Progenitor cell of endocrine pancreas (in vitro differentiated cells): ENCODE measurements at regions not wholly inside any gene's neighbourhood (a gene's known extent, or its start where the extent isn't known, plus 50 kb on each side); places are given as distances from the start of the nearest gene placed in this dataset.
"Not testable (repeated sequence)": the region's sequence is repeated elsewhere in the genome, so short reads cannot be mapped to it uniquely, and the experiment has no call there.

Source experiments
- DNase-seq: peaks from one replicate; pipeline ENCODE4 v3.0.0; 2021; ENCODE audit warnings: low spot score; ENCODE audit not compliant: unreplicated experiment
- H3K27ac Mint-ChIP-seq: 2 replicates; pipeline ENCODE4 v1.8.0; 2021; ENCODE audit warnings: mild to moderate bottlenecking, moderate library complexity, mixed read lengths
- H3K27me3 Mint-ChIP-seq: 2 replicates; pipeline ENCODE4 v1.8.0; 2021; ENCODE audit warnings: mixed read lengths
- H3K36me3 Mint-ChIP-seq: 2 replicates; pipeline ENCODE4 v1.8.0; 2022; ENCODE audit warnings: mixed read lengths; ENCODE audit not compliant: insufficient read depth
- H3K4me1 Mint-ChIP-seq: 2 replicates; pipeline ENCODE4 v1.8.0; 2021; ENCODE audit warnings: low read depth, mixed read lengths
- H3K4me3 Mint-ChIP-seq: 2 replicates; pipeline ENCODE4 v1.8.0; 2021; ENCODE audit warnings: low read depth, mild to moderate bottlenecking, moderate library complexity, mixed read lengths
- H3K9me3 Mint-ChIP-seq: 2 replicates; pipeline ENCODE4 v1.8.0; 2021; ENCODE audit warnings: low read depth, mixed read lengths
- CTCF ChIP-seq: fragments of 200-600 bp; sonication (generic); IDR thresholded peaks from one replicate; pipeline ENCODE4 v1.5.0; 2021; ENCODE audit warnings: antibody characterized with exemption, mild to moderate bottlenecking; ENCODE audit not compliant: unreplicated experiment

- Mint-ChIP-seq H3K27ac (no peak overlapping the region), H3K4me3 (no peak overlapping the region), H3K4me1 (no peaks in the 10 kb centered on the region), H3K9me3 (no peaks in the 10 kb centered on the region), H3K36me3 (no peaks in the 10 kb centered on the region), H3K27me3 (no peaks in the 10 kb centered on the region)
- DNase-seq, result no peak
- no peak for TF ChIP-seq CTCF
These were observed 370.2 kb upstream of the CHORDC1 start for GRCh38 chr11:90593099-90593498.

GRCh38 chr11:90590286-90590685 lies 367.4 kb upstream of the CHORDC1 start:
- no peaks in the 10 kb centered on the region for H3K9me3 Mint-ChIP-seq
- TF ChIP-seq CTCF, result no peak
- H3K27me3 Mint-ChIP-seq, result no peaks in the 10 kb centered on the region
- no peak for DNase-seq
- H3K27ac Mint-ChIP-seq, result no peak overlapping the region
- no peak overlapping the region for H3K4me3 Mint-ChIP-seq
- H3K36me3 Mint-ChIP-seq, result no peaks in the 10 kb centered on the region
- H3K4me1 Mint-ChIP-seq, result no peaks in the 10 kb centered on the region

GRCh38 chr11:90589735-90590134 lies 366.9 kb upstream of the CHORDC1 start:
- Mint-ChIP-seq H3K4me1 (no peaks in the 10 kb centered on the region), H3K27me3 (no peaks in the 10 kb centered on the region), H3K9me3 (no peaks in the 10 kb centered on the region), H3K4me3 (no peak overlapping the region), H3K27ac (no peak overlapping the region), H3K36me3 (no peaks in the 10 kb centered on the region)
- no peak for TF ChIP-seq CTCF
- no peak for DNase-seq

GRCh38 chr11:90587896-90588295 lies 365.0 kb upstream of the CHORDC1 start:
- Mint-ChIP-seq H3K4me1 (no peaks in the 10 kb centered on the region), H3K27ac (no peak overlapping the region), H3K36me3 (no peaks in the 10 kb centered on the region), H3K4me3 (no peak overlapping the region), H3K9me3 (peaks cover 3% of the 10 kb centered on the region), H3K27me3 (no peaks in the 10 kb centered on the region)
- TF ChIP-seq CTCF, result no peak
- DNase-seq, result no peak

- no peaks in the 10 kb centered on the region for H3K27me3 Mint-ChIP-seq
- H3K9me3 Mint-ChIP-seq, result peaks cover 16% of the 10 kb centered on the region
These were observed 362.6 kb upstream of the CHORDC1 start for GRCh38 chr11:90585491-90585890.

GRCh38 chr11:90582999-90583398 lies 360.1 kb upstream of the CHORDC1 start:
- H3K4me1 Mint-ChIP-seq, H3K36me3 Mint-ChIP-seq, H3K27ac Mint-ChIP-seq, H3K27me3 Mint-ChIP-seq, DNase-seq, H3K4me3 Mint-ChIP-seq: not testable (repeated sequence)
- peaks cover 21% of the 10 kb centered on the region for H3K9me3 Mint-ChIP-seq

More at GRCh38 chr11:90585491-90585890, 362.6 kb upstream of the CHORDC1 start:
- TF ChIP-seq CTCF, result no peak
- H3K27ac Mint-ChIP-seq, result no peak overlapping the region
- DNase-seq, result no peak
- no peaks in the 10 kb centered on the region for H3K36me3 Mint-ChIP-seq
- H3K4me1 Mint-ChIP-seq, result no peaks in the 10 kb centered on the region
- no peak overlapping the region for H3K4me3 Mint-ChIP-seq
